H4 (cell line): ENCODE measurements at regions not wholly inside any gene's neighbourhood (a gene's known extent, or its start where the extent isn't known, plus 50 kb on each side); places are given as distances from the start of the nearest gene placed in this dataset.
"Not testable (repeated sequence)": the region's sequence is repeated elsewhere in the genome, so short reads cannot be mapped to it uniquely, and the experiment has no call there.

ENCODE experiments used
- DNase-seq: peaks from one replicate; pipeline ENCODE4 v3.0.0-alpha.2; 2015; ENCODE audit warnings: low spot score

DNA sequence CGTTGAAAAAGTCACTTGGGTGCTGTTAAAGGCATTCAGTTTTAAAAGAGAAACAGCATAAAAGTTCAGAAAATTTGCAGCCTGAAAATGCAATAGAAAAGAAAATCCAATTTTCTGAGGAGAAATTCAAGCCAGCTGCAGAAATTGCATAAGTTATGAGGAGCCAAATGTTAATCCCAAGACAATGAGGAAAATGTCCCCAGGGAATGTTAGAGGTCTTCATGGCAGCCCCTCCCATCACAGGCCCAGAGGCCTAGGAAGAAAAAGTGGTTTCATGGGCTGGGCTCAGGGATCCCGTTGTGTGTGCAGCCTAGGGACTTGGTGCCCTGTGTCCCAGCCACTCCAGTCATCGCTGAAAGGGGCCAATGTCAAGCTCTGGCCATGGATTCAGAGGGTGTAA, 1055.6 kb downstream of the DIPK2A start:
- DNase-seq, result not testable (repeated sequence)

DNA sequence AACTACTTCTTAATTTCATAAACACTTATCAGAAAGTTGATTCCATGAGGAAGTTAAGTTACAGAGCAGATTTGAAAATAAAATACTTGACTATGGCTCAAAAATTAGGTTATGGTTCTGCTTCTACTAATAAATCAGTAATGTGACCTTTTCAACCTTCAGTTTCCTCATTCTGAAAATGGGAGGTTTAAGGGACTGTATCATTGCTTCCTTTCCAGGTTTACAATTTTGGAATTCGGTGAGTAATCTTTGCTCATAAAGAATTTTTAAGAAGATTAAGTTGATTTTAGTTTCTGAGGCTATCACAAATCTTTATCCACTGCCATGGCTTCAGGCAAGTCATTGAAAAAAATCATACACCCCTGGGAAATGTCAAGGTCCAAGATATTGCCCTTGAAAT, 1061.2 kb downstream of the DIPK2A start:
- DNase-seq, result no peak

DNA sequence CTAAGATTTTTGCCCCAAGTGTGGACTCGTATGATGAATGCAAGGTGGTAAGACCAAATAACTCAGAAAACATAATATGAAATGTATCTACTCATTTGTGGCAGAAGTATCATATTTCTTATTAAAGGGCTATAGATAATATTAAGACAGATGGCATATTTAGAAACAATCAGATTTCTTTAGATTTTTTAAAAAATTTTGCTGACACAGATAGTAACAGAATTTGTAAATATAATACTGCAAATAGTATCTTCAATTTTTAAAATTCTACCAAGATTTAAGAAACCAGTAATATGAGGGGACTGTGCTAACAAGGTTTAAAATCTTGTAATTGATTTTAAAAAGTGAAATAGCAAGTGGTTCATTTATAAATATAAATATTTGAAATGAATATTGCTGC, 1064.1 kb downstream of the DIPK2A start:
- DNase-seq, result no peak

DNA sequence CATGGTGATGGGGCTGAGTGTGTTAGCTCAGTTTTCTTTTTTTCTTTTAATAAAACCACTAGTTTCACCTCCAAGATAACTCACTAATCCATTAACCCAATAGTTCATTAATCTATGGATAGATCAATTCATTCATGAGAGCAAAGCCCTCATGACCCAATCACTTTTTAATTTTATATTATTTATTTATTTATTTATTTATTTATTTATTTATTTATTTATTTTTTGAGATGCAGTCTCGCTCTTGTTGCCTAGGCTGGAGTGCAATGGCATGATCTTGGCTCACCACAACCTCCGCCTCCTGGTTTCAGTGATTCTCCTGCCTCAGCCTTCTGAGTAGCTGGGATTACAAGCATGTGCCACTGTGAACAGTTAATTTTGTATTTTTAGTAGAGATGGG, 1082.4 kb downstream of the DIPK2A start:
- DNase-seq, result not testable (repeated sequence)

DNA sequence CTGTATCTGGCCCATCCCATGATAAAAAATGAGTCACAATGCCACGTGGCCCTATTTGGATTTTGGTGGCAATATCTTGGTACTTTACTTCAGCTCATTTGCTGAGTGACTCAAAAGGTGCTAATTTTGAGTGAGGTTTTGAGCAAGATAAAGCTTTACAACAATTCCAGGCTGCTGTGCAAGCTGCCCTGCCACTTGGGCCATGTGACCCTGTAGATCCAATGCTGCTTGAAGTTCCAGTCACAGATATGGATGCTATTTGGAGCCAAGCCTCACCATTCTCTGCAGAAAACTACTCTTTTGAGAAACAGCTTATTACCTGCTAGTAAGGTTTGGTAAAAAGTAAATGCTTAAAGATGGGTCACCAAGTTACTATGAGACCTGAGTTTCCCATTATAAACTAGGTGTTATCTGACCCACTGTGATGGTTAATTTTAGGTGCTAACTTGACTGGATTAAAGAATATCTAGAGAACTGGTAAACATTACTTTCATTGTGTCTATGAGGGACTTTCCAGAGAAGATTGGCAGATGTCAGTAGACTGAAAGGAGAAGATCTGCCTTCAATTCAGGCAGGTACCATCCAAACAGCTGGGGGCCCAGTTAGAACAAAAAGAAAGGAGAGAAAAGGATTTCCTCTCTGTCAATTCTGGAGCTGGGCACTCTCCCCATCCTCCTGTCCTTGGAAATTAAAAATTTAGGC, 1083.9 kb downstream of the DIPK2A start:
- no peak for DNase-seq

DNA sequence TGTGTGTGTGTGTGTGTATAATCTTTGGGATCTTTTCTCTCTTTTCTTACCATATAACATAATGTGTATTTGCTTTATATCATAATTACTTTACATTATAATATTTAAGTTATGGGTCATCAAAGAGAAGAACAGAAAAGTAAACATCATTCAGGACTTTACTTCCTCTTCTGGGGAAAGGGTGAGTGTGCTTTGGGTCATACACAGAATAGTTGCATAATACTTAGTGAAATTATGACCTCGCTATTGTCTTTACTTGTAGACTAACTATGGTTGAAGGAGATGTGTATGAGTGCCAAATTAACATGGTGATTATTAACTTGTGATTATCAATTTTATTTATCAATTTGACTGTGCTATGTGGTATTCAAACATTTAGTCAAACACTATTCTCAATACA, 1086.9 kb downstream of the DIPK2A start:
- no peak for DNase-seq

DNA sequence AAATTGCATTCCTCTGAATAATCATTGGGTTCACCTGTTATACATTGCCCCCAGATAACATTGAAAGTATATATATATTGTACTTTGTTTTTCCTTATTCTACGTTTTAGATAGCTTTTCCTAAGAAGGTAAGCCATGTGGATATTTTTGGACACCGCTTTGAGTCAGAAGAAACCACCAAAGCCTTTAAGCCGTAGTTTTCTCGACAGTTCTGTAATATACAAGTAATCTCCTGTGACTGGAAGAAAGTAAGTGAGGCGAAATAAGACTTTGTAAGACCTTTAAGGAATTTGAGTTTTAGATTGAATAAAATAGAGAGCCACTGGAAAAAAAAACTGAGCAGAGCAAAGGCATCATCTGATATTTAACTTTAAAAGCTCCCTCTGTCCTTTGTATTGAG, 1092.0 kb downstream of the DIPK2A start:
- DNase-seq, result no peak

DNA sequence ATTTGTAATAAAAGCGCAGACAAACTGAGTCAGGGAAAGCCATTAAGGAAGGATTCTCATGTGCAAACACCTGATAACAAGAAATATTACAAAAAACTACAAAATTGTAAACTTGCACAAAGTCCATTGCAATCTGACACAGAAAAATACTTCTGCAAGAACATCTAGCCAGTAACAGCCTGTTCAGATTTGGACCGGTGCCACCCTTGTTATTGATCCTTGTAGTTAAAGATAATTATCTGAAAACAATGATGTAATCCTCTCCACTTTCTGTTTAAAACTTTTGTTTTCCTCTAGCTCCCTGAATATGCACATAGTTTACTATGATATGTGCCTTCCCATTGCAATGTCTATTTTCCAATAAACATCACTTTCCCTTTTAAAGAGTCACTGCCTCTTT, 1090.2 kb downstream of the PLOD2 start:
- DNase-seq, result no peak

DNA sequence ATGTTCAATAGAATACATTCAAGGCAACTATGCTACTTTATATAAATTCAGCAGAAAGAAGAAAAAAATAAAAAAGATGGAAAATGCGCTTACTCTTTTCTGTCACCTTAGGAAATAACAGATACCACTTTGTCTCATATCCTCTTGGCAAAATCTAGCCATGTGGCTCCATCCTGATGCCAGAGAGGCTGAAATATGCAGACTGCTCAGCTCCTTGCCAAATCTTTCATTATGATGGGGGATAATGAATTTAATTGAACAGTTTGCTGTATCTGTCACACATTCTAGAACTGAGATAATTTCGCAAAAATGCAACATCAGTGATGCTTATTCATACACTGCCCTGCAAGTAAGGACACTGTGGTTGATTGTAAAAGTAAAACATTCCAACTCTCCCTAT, 1081.5 kb downstream of the PLOD2 start:
- no peak for DNase-seq

DNA sequence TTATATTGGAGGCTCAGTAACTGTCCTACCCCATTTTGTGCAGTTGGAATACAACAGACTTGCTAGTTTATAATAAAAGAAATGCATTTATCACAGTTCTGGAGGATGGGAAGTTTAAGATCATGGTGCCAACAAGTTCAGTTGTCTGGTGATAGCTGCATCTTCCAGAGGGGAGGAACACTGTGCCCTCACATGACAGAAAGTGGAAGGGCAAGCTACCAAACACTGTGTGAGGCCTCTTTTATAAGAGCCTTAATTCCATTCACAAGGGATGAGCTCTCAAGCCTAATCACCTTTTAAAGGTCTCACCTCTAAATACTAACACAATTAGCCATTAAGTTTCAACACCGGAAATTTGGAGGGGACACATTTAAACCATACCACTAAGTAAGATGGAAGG, 1073.9 kb downstream of the PLOD2 start:
- DNase-seq, result no peak

DNA sequence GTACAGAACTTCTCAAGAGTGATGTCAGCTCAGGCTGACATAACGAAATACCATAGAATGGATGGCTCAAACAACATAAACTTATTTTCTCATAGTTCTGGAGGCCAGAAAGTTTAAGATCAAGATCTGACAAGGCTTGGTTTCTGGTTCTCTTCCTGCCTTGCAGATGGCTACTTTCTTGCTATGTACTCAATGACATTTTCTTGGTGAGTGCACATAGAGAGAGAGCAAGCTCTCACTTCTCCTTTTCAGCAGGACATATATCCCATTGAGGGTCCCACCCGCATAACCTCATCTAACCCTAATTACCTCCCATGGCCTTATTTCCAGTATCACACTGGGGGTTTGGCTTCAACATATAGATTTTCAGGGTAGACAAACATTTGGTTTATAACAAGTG, 1072.1 kb downstream of the PLOD2 start:
- DNase-seq, result no peak

DNA sequence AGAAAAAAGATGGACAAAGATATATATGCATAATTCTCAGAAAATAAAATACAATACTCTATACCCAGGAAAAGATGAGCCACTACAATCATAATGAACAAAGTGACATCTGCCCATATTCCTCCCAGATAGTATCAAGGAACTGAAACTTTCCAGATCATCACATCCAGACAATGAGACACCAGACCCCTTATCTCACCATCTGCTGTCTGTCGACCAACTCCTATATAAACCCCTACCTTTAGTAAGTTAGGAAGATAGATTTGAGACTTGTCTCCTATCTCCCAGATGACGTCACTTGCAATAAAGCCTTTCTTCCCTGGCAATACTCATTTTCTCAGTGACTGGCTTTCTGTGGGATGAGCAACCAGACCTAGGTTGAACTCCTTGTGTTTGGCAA, 1071.6 kb downstream of the PLOD2 start:
- DNase-seq, result no peak

DNA sequence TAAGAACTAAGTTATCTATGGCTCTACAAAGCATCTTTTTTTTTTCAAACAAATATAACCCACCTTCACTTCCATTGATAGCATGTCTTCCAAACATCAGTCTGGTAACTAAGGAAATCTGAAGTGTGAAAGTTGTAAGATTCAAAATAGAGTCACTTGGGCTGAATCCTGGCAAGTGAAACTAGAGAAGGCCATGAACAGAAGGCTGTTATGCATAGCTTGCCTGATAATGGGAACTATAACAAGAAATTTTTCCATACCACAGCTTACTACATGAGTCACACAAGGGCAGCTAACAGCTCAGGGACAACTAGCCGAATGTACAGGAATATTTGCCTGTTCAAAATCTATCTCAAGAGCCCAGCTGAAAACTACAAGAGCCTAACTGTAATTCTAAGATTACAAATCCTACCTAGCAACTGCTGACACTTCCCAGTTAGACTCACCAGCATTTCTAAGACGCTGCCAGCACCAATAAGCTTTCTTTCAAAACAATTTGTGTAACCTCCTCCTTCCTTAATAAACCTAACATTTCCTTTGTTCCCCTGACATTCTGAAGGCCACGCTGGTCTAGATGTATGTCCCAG, 1066.5 kb downstream of the PLOD2 start:
- DNase-seq, result peak; percentile 71

DNA sequence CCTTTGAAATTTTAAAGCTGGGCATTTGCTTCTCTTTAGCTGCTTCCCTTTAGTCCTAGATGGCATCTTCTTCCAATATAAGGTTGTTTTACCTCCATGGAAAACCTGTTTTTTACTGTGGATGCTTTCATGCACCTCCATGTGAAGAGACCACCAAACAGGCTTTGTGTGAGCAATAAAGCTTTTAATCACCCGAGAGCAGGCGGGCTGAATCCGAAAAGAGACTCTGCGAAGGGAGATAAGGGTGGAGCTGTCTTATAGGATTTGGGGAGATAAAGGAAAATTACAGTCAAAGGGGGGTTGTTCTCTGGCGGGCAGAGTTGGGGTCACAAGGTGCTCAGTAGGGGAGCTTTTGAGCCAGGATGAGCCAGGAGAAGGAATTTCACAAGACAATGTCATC, 1049.8 kb downstream of the PLOD2 start:
- DNase-seq, result not testable (repeated sequence)

DNA sequence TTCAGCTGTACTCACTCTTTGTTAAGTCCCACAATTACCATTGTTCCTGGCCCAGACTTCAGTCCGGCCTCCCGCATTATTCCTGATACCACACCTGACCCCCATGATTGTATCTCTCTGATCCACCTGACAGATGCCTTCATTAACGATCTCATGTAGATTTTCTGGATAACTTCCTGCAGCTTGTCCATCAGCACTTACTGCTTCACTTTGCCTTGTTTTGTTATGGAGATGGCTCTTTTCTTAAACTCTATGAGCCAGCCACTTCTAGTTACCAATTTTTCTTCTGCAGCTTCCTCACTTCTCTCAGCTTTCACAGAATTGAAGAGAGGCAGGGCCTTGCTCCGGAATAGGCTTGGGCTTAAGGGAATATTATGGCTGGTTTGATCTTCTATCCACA, 1044.2 kb downstream of the PLOD2 start:
- no peak for DNase-seq

DNA sequence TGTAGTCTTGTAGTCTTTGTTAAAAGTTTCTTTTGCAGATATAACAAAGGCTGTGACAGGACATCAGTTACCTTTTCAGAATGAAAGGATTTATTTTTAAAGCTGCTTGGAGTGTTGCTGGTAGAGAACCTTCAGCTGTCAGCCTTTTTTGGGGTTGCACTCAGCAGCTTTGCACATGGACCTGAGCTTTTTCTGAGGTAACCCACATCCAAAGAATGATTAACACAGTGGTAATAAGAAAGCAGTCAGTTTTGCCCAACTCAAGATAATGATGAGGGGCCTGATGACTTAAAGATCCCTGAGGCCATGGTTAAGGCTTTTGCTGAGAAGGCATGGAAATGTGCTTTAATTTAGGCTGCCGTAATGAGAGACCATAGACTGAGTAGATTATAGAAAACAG, 1042.7 kb downstream of the PLOD2 start:
- DNase-seq, result no peak

DNA sequence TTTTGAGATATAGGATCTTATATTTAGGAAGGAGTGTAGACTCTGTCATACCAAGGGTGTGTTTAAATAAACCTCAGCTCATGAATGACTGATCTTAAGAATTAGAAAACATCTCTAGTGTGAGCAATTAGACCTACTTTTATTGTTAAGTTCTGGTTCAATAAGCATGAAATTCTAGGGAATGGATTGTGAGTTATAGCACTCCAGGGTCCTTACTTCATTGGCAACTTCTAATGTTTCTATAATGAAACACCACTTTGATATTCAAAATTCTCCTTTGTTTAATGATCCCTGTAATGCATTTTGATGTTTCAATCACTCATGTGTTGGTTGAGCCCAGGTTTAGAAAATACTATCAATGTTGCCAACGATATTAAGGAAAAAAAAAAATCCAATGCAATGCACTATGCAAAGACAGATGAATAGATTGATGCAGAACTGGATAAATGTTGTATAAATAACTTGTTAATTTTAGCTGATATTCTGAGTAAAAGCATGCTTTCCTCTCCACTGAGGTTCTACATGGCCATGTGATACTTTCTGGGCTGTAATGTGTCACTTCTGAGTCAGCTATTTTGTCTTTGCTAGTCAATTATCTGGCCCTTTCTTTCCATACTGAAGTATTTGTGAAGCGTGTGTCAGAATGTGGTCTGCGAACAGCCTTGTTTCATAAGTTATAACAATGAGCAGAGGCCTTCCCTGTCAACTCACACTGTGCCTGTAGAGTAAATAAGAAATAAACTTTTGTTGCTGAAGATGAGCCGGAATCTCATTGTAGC, 1035.9 kb downstream of the PLOD2 start:
- DNase-seq, result peak; percentile 12

DNA sequence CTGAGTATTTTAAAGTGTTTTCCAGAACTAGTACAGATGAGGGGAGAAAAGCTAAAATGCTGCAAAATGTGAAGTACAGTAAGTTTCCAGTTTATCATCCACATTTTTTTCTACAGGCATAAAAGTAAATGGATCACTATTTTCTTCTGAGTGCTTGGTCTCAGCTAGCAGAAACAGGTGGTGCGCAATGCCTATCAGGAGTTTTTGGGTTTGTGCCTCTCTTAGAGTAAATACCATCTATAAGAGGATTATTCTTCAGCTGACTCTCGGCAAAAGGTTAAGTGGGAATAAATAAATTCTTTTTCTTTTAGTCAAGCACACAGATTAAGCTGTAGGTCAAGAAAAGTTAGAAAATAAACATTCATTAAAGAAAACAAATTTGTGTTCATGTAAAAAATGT, 1027.7 kb downstream of the PLOD2 start:
- no peak for DNase-seq

DNA sequence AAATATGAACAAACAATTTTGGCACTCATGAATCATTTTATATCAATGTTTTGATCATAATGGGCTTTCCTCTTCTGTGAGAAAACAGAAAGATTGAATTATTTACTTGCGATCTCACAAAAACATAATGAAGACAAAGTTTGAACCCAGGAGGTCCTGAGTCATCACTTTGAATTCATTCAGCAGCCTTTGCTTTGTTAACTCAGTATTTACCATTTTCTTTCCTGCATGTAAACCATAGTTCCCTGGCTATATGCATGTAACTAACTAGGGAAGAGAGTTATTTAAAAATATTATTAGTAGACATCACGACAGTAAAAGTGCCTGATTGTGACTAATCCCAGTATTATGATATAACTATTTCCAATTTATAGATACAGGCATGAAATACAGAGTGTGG, 1026.2 kb downstream of the PLOD2 start:
- DNase-seq, result no peak

DNA sequence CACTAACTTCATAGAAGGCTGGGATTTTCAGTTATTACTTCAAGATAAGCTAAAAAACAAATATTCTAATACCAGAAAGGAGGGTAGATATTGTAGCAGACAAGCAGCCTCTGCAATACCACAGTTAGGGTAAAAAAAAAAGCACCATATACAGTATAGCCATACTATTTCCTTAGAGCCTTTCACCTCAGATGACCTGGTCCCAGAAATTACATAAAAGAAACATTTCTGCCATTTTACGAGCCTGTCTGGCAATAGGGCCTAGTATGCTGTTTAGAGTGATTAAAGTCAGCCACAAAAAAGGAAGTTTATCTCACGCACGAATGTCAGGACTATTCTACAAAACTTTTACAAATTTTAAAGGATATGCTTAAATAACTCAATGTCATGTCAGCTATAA, 1016.6 kb downstream of the PLOD2 start:
- DNase-seq, result no peak

DNA sequence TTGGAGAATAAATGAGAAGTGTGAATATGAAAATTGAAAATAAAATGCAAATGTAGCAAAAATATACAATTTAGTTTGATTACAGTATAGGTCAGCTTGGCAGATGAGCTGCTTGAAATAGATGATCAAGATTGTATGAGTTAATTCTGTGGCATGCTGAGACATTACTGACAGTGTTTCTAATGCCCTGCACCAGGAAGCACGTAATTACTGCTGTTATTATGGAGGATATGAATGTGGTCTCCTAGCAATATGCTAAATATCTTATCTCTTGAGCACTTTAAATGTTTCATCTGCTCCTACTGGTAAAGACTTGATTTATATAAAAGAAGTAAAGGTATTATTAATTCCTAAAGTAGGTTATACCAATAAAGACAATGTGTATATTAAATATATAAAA, 1015.5 kb downstream of the PLOD2 start:
- DNase-seq, result no peak

DNA sequence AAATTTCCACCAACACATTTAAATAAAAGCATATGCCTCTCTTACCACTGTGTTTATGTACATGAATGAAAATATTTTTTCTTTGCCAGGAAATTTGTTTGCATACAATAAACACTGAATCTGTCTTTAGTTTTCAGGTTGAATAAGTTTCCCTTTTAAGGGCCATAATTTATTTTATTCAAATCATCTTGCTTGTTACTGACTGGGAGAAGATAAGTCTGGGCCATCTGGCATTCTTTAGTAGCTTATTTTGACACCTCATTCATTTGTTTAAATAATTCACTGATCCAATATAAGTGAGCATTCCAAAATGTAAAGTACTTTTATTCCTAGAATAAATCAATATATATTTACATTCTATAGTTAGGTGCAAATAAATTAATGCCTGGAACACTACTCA, 1001.3 kb downstream of the PLOD2 start:
- DNase-seq, result no peak

DNA sequence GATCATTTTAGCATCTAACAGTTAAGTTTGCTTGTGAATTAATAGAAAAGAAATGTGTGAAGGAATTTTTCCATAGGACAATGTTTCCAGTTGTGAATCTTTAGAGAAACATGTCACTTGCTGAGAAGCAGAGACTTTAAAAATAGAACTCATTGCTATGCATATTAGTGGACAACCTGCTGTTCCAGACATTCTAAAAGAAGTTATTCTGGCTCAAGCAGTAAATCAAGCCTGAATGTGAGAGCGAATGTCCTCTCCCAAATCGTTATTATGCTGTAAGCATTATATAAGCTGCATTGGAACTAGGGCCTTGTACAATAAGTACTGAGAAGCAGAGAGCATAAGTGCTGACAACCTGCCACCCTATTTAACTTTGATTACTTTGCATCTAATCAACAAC, 990.9 kb downstream of the PLOD2 start:
- no peak for DNase-seq
